ENCODE measurements at regions not wholly inside any gene's neighbourhood (a gene's known extent, or its start where the extent isn't known, plus 50 kb on each side); places are given as distances from the start of the nearest gene placed in this dataset.

DNA sequence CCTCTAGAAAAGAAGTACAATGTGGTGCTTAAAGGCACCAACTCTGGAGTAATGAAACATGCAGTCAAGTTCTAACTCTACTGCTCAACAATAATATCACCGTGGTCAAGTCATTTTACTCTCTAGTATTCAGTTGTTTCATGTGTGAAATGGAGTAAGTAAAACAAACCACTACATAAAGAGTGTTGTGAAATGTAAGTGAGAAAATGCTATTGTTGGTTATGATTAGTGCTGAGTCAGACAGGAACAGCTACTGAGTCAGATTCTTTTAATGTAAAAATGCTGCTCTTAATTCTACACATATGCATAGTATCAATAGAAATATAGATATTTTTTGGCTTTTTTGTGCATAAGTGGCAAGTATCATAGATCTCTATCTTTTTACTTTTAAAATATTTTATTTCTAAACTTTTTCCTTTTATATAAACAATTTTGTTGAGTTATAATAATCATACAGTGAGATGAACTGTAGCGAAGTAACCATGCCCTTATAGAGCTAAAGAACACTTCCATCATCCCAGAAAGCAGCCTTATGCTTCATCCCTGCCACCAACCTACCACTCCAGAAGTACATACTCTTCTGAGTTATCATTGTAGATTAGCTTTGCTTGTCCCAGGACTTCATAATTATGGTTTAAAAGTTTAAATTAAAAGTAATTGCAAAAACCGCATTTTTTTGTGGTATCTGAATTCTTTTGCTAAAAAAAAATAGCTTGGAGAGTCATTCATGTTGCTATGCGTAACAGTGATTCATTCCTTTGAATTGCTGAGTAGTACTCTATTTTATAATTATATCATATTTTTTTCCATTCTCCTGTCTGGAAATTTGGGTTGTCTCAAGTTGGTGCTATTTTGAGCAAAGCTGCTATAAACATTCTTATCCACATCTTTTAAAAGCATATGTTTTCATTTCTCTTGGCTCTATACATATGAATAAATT lies 548.2 kb upstream of the CLINT1 start:
- POLR2A ChIA-PET (ENCODE audit: unreplicated experiment): interaction anchor here (0.6 kb wide), 1 partner anchor 332 kb away, joined by 5 read pairs; no protein-coding TSS in a partner anchor
- peaks cover 13% of the 10 kb centered on the region for H3K4me1 ChIP-seq (ENCODE audit: insufficient read depth, low read length)
- no peaks in the 10 kb centered on the region for H3K79me2 ChIP-seq (ENCODE audit: low read length)
- H3K9ac ChIP-seq (ENCODE audit: low read length): no peak overlapping the region
- intact Hi-C loops (cut with micrococcal nuclease): no loop called here
- no peaks in the 10 kb centered on the region for H3K27me3 ChIP-seq (ENCODE audit: low read length)
- no peaks in the 10 kb centered on the region for H3K9me3 ChIP-seq (ENCODE audit: low read length)
- BruUV-seq (replicated peaks): no TSS peak
- H4K20me1 ChIP-seq (ENCODE audit: low read length): no peaks in the 10 kb centered on the region
- peak overlapping the region; percentile 15; the same call in 1 of the 2 replicates for H3K27ac ChIP-seq (ENCODE audit: low read length)
- H3K9me2 ChIP-seq (replicated peaks; ENCODE audit: low read length): no peaks in the 10 kb centered on the region
- no peak overlapping the region for H3K4me3 ChIP-seq (ENCODE audit: low read length)
- DNase-seq (peak; percentile 65), ATAC-seq (peak; percentile 73)
- H3F3A ChIP-seq (ENCODE audit: low read length, unreplicated experiment): no peaks in the 10 kb centered on the region
- CTCF ChIA-PET: no interaction called here
- TF ChIP-seq, protein P1, sequence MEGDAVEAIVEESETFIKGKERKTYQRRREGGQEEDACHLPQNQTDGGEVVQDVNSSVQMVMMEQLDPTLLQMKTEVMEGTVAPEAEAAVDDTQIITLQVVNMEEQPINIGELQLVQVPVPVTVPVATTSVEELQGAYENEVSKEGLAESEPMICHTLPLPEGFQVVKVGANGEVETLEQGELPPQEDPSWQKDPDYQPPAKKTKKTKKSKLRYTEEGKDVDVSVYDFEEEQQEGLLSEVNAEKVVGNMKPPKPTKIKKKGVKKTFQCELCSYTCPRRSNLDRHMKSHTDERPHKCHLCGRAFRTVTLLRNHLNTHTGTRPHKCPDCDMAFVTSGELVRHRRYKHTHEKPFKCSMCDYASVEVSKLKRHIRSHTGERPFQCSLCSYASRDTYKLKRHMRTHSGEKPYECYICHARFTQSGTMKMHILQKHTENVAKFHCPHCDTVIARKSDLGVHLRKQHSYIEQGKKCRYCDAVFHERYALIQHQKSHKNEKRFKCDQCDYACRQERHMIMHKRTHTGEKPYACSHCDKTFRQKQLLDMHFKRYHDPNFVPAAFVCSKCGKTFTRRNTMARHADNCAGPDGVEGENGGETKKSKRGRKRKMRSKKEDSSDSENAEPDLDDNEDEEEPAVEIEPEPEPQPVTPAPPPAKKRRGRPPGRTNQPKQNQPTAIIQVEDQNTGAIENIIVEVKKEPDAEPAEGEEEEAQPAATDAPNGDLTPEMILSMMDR (conservative IDR thresholded peaks at IDR 0.05; ENCODE audit: low read depth, low read length): no peak
- TF ChIP-seq EZH2 (IDR thresholded peaks at IDR 0.05; ENCODE audit: low read length, unreplicated experiment) (no peak), EZH2phosphoT487 (IDR thresholded peaks at IDR 0.05; ENCODE audit: borderline replicate concordance, low read length) (no peak)
- H2AFZ ChIP-seq (ENCODE audit: low read length): no peak overlapping the region
- no peaks in the 10 kb centered on the region for H3K36me3 ChIP-seq (ENCODE audit: low read depth, low read length)
- no peak overlapping the region for H3K4me2 ChIP-seq (ENCODE audit: low read length)

DNA sequence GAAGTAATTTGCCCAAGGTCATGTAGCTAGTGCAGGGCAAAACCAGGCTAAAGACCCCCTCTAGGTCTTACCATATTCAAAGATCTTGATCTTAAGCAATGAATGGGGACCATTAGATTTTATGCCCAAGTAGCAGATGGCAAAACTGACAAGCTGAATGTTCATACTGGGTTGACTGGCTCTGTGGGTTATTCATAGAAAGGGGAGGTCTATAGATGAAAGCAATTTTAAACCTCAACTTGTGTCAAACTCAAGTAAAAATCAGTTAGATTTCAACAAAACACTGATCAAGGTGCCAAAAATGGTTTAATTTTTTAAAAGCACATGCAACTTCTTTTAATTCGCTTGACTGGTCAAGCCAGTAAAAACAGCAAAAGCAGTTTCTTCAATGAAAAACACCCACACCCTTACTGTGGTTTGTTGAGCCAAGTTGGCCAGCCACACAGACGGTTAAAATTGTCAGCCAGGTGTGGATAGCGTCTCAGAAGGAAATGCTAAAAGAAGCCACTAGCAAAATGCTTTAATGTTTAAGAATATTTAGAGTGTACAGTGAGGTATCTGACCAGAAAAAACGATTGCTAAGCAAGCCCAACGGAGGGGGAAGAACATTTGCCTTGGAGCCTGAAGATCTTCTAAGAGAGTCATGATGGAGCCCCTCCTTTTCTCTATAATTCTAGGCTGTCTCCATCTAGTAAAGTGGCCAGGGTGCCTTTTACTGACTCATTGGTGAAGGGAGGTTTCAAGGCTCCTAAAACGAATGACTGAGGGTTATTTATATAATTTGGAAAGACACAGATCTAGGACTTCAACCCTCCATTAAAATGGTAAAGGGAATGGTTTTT lies 539.6 kb upstream of the CLINT1 start:
- ATAC-seq (no peak), DNase-seq (no peak)
- H3K4me3 ChIP-seq (ENCODE audit: low read length): no peak overlapping the region
- no peak overlapping the region for H3K4me2 ChIP-seq (ENCODE audit: low read length)
- H3F3A ChIP-seq (ENCODE audit: low read length, unreplicated experiment): no peaks in the 10 kb centered on the region
- intact Hi-C loops (cut with micrococcal nuclease): no loop called here
- H3K9me3 ChIP-seq (ENCODE audit: low read length): no peaks in the 10 kb centered on the region
- no peaks in the 10 kb centered on the region for H3K79me2 ChIP-seq (ENCODE audit: low read length)
- H3K27ac ChIP-seq (ENCODE audit: low read length): no peak overlapping the region
- no TSS peak for BruUV-seq (replicated peaks)
- H2AFZ ChIP-seq (ENCODE audit: low read length): no peak overlapping the region
- H4K20me1 ChIP-seq (ENCODE audit: low read length): no peaks in the 10 kb centered on the region
- H3K4me1 ChIP-seq (ENCODE audit: insufficient read depth, low read length): no peaks in the 10 kb centered on the region
- no peaks in the 10 kb centered on the region for H3K27me3 ChIP-seq (ENCODE audit: low read length)
- ChIA-PET CTCF (no interaction called here), POLR2A (ENCODE audit: unreplicated experiment) (no interaction called here)
- TF ChIP-seq, protein P1 (conservative IDR thresholded peaks at IDR 0.05; ENCODE audit: low read depth, low read length): no peak
- no peak for TF ChIP-seq EZH2phosphoT487 (IDR thresholded peaks at IDR 0.05; ENCODE audit: borderline replicate concordance, low read length)
- TF ChIP-seq EZH2 (IDR thresholded peaks at IDR 0.05; ENCODE audit: low read length, unreplicated experiment): no peak
- H3K9me2 ChIP-seq (replicated peaks; ENCODE audit: low read length): no peaks in the 10 kb centered on the region
- no peaks in the 10 kb centered on the region for H3K36me3 ChIP-seq (ENCODE audit: low read depth, low read length)
- H3K9ac ChIP-seq (ENCODE audit: low read length): no peak overlapping the region

Measured in PC-3 (cell line).